Endothelial cell of umbilical vein (primary cell): ENCODE measurements at regions not wholly inside any gene's neighbourhood (a gene's known extent, or its start where the extent isn't known, plus 50 kb on each side); places are given as distances from the start of the nearest gene placed in this dataset.

Source experiments
- EZH2 ChIP-seq: IDR thresholded peaks from 2 replicates; pipeline ENCODE4 v1.6.1; 2012; ENCODE audit warnings: borderline replicate concordance, low read depth, mild to moderate bottlenecking, moderate library complexity, low read length, inconsistent platforms; ENCODE audit not compliant: severe bottlenecking
- FOS ChIP-seq: IDR thresholded peaks from 2 replicates; pipeline ENCODE4 v1.6.1; 2011; ENCODE audit warnings: mild to moderate bottlenecking, low read length, moderate library complexity, borderline replicate concordance; ENCODE audit not compliant: insufficient read depth
- GATA2 ChIP-seq: IDR thresholded peaks from 2 replicates; pipeline ENCODE4 v1.7.0; 2011; ENCODE audit warnings: low read depth, mild to moderate bottlenecking, moderate library complexity, mixed read lengths, low read length; ENCODE audit not compliant: insufficient read length, insufficient read depth
- JUN ChIP-seq: IDR thresholded peaks from 2 replicates; pipeline ENCODE4 v1.6.1; 2011; ENCODE audit warnings: borderline replicate concordance, low read depth; ENCODE audit not compliant: insufficient read length, insufficient read depth
- MYC ChIP-seq: IDR thresholded peaks from one replicate; pipeline ENCODE4 v1.6.1; 2011; ENCODE audit warnings: mild to moderate bottlenecking, low read depth, low read length
- POLR2A ChIP-seq: IDR thresholded peaks from 2 replicates; pipeline ENCODE4 v1.6.1; 2012; ENCODE audit warnings: low read depth, mild to moderate bottlenecking, control low read depth, low read length
- POLR2AphosphoS5 ChIP-seq: IDR thresholded peaks from 2 replicates; pipeline ENCODE4 v1.6.1; 2012; ENCODE audit warnings: low read depth, mild to moderate bottlenecking, control low read depth, low read length, moderate library complexity; ENCODE audit not compliant: insufficient read depth
- TF ChIP-seq, protein P1 (sequence below), 2 donors: IDR thresholded peaks; 1 replicate in 1 of 2; 2 replicates in 1 of 2; pipeline ENCODE4 v1.5.1; 2011; ENCODE audit warnings: low read length in 2 of 2, mild to moderate bottlenecking in 2 of 2, moderate library complexity in 2 of 2, control low read depth in 1 of 2, inconsistent platforms in 1 of 2, low read depth in 1 of 2; ENCODE audit not compliant: insufficient read depth in 1 of 2; ENCODE audit errors: extremely low read depth in 1 of 2
- TF ChIP-seq, protein P2 (sequence below): IDR thresholded peaks from 2 replicates; pipeline ENCODE4 v1.6.1; 2011; ENCODE audit not compliant: insufficient read depth, insufficient read length

DNA sequence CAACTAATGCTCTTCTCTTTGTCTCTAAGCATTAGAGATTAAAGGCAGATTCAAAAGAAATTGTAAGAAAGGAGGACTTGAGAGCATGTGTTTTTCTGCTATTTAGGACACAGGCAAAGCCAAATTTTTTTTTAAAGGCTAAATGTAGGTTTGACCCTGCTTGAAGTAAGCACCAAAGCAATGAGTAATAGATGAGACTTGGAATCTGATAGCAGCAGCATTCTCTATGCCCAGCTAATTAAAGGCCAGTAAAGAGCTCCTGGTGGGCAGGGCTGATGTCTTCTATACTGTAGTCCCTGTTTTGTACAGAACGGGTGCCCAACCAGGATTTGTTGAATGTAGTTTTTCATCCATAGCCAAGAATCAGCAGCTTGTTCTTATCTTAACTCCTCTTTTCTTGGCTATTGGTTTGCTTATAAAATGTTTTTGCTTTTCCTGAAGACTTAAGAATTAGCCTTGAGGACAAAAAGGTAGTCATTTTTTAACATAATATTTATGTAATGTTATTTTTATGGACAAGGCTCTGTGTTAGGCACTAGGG, 179.6 kb downstream of the LMO4 start:
- TF ChIP-seq, protein P1, sequence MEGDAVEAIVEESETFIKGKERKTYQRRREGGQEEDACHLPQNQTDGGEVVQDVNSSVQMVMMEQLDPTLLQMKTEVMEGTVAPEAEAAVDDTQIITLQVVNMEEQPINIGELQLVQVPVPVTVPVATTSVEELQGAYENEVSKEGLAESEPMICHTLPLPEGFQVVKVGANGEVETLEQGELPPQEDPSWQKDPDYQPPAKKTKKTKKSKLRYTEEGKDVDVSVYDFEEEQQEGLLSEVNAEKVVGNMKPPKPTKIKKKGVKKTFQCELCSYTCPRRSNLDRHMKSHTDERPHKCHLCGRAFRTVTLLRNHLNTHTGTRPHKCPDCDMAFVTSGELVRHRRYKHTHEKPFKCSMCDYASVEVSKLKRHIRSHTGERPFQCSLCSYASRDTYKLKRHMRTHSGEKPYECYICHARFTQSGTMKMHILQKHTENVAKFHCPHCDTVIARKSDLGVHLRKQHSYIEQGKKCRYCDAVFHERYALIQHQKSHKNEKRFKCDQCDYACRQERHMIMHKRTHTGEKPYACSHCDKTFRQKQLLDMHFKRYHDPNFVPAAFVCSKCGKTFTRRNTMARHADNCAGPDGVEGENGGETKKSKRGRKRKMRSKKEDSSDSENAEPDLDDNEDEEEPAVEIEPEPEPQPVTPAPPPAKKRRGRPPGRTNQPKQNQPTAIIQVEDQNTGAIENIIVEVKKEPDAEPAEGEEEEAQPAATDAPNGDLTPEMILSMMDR (IDR thresholded peaks at IDR 0.05; ENCODE audit: extremely low read depth in 1 of 2, insufficient read depth in 1 of 2, low read depth in 1 of 2, low read length in 2 of 2): no peak
- no peak for TF ChIP-seq POLR2A
- no peak for TF ChIP-seq POLR2AphosphoS5
- TF ChIP-seq, protein P2, sequence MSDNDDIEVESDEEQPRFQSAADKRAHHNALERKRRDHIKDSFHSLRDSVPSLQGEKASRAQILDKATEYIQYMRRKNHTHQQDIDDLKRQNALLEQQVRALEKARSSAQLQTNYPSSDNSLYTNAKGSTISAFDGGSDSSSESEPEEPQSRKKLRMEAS: no peak
- no peak for TF ChIP-seq EZH2
- no peak for TF ChIP-seq FOS
- TF ChIP-seq MYC: no peak
- TF ChIP-seq JUN: no peak
- no peak for TF ChIP-seq GATA2
